ENCODE measurements at regions not wholly inside any gene's neighbourhood (a gene's known extent, or its start where the extent isn't known, plus 50 kb on each side); places are given as distances from the start of the nearest gene placed in this dataset.
"Not testable (repeated sequence)": the region's sequence is repeated elsewhere in the genome, so short reads cannot be mapped to it uniquely, and the experiment has no call there.

DNA sequence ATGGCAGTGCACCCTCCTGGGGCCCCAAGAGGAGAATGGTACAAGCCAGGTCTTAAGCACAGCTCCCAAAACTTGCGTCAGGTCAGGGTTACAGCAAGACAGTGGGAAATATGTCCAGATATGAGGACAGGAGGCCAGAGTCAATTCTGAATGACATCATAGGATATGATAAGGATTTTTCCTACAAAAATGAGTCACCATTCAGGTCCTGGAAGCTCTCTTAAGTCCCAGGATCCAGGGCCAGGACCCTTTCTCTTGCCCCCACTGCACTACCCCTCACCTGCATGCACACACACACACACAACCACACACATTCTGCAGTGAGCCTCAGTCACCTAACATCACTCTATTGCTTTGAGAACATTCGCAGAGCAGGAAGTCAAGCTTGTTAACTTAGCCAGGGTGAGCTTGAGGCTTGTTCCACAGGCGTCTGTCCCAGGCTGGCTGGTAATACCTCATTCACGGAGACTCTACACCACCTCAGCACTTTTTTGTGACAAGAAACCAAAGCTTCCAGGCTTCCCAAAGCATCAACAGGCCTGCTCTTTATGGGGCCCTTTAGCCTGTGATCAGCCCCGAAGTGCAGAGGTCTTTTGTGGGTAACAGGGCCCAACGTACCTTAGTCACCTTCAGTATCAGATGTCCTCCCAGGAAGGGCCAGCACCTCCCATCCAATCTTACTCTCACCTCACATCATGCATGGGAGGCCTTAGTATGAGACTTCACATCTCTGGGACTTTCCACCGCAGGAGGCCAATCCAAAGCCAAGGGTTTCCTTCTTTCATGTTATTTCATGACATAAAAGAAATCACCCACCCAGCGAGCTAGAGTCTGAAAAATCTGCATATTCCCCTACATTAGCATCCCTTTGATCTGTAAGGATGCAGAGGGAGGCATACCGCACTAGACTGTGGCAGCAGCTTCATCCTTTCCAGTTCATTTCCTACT is 74.0 kb upstream of the LIPC start:
- no peaks in the 10 kb centered on the region for H3K36me3 ChIP-seq (ENCODE audit: insufficient read depth in 1 of 2, low read depth in 1 of 2)
- no peak overlapping the region for H3K27ac ChIP-seq
- no peaks in the 10 kb centered on the region for H3K4me1 ChIP-seq
- no peak for TF ChIP-seq CTCF (IDR thresholded peaks at IDR 0.05)
- intact Hi-C loops (cut with DNase I) = loop anchor here in 1 of 2 donors (5.0 kb wide), 1 partner anchor 34 kb away; no protein-coding TSS in a partner anchor
- no peak overlapping the region for H3K4me3 ChIP-seq
- WGBS, 3 donors = 84 to 88% (median 85%) methylated on average over 9 of the region's 9 CpGs
- ATAC-seq (no peak), DNase-seq (no peak)
- no peaks in the 10 kb centered on the region for H3K9me3 ChIP-seq
- H3K27me3 ChIP-seq (ENCODE audit: insufficient read depth in 3 of 3, low read length in 2 of 3) = no peaks in the 10 kb centered on the region

DNA sequence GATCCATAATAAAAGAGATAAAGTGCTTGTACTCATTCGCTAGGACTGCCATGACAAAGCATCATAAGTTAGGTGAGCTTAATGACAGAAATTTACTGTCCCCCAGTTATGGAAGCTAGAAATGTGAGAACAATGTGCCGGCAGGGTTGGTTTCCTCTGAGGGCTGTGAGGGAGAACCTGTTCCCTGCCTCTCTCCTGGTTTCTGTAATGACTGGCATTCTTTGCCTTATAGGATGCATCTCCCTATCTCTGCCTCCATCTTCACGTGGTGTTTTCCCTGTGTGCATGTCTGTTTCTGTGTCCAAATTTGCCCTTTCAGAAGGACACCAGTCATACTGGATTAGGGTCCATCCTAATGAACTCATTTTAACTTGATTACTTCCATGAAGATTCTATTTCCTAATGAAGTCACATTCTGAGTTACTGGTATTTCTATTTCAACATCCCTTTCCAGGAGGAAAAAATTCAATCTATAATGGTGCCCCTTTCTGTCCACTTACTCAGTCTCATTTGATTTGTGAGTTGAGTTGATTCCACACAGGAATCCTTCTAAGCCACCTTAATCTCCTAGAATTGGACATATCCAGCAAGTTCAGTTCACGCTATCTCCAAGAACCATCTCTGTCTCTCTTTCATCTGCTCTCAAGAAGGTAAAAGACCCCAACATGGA is 71.2 kb upstream of the LIPC start:
- WGBS, 3 donors = 80 to 92% (median 85%) methylated on average over 4 of the region's 4 CpGs
- no peak for TF ChIP-seq CTCF (IDR thresholded peaks at IDR 0.05)
- intact Hi-C loops (cut with DNase I) = no loop called here

DNA sequence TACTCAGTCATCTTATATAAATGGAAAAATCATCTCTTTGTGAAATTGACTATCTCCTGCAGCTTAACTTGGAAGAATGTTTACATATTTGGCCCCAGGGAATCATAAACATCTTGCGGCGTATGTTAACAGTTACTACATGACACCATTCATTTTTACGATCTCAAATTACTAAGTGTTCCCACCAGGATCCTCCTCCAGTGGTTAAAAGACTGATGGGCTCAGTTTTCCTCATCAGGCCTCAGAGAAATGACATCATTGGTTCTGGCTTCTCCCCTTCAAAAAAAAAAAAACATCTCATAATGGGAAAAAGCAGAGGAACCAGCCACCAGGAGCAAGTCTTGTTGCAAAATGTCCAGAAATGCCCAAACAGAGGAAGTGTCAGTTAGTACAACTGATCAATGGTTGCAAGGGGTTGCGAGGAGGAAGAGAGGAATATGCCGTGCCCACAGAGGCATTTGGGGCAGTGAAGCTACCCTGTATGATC is 70.5 kb upstream of the LIPC start:
- ATAC-seq = peak in 1 of 4 donors; percentile 43
- H3K9me3 ChIP-seq = no peaks in the 10 kb centered on the region

More for the DNA sequence above, 71.2 kb upstream of the LIPC start:
- no peaks in the 10 kb centered on the region for H3K27me3 ChIP-seq (ENCODE audit: insufficient read depth in 3 of 3, low read length in 2 of 3)
- ATAC-seq (no peak), DNase-seq (no peak)
- no peak overlapping the region for H3K27ac ChIP-seq
- no peaks in the 10 kb centered on the region for H3K36me3 ChIP-seq (ENCODE audit: insufficient read depth in 1 of 2, low read depth in 1 of 2)
- H3K4me3 ChIP-seq = no peak overlapping the region
- H3K4me1 ChIP-seq = no peaks in the 10 kb centered on the region
- H3K9me3 ChIP-seq = no peaks in the 10 kb centered on the region

DNA sequence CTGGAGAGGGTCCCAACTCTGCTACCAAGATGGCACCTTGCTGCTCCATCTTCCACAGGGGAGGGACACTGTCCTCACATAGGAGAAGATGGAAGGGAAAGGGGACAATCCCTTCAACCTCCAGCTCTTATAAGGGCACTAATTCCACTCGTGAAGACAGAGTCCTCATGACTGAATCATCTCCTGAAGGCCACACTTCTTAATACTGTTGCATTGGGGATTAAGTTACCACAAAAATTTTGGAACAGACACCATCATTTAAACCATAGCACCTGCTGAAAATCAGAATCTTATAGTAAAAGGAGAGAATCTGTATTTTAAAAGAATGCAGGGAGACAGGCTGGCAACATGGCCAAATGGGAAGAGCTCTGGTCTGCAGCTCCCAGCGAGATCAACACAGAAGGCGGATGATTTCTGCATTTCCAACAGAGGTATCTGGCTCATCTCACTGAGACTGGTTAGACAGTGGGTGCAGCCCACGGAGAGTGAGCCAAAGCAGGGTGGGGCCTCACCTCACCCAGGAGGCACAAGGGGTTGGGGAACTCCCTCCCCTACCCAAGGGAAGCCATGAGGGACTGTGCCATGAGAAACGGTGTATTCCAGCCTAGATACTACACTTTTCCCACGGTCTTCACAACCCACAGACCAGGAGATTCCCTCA is 69.4 kb upstream of the LIPC start:
- no peaks in the 10 kb centered on the region for H3K4me1 ChIP-seq
- no peak overlapping the region for H3K4me3 ChIP-seq
- TF ChIP-seq CTCF (IDR thresholded peaks at IDR 0.05) = no peak
- no peak overlapping the region for H3K27ac ChIP-seq
- no peak for DNase-seq
- H3K9me3 ChIP-seq = no peaks in the 10 kb centered on the region
- ATAC-seq = no peak
- no peaks in the 10 kb centered on the region for H3K36me3 ChIP-seq (ENCODE audit: insufficient read depth in 1 of 2, low read depth in 1 of 2)
- no peaks in the 10 kb centered on the region for H3K27me3 ChIP-seq (ENCODE audit: insufficient read depth in 3 of 3, low read length in 2 of 3)
- intact Hi-C loops (cut with DNase I) = no loop called here
- WGBS, 3 donors = 77 to 81% (median 80%) methylated on average over 6 of the region's 6 CpGs

More for the DNA sequence above, 70.5 kb upstream of the LIPC start:
- no peak for DNase-seq
- intact Hi-C loops (cut with DNase I) = no loop called here
- Histone ChIP-seq H3K4me3 (no peak overlapping the region), H3K27ac (no peak overlapping the region), H3K27me3 (ENCODE audit: insufficient read depth in 3 of 3, low read length in 2 of 3) (no peaks in the 10 kb centered on the region), H3K36me3 (ENCODE audit: insufficient read depth in 1 of 2, low read depth in 1 of 2) (no peaks in the 10 kb centered on the region), H3K4me1 (no peaks in the 10 kb centered on the region)
- 68 to 79% (median 77%) methylated on average over 5 of the region's 5 CpGs for WGBS, 3 donors
- no peak for TF ChIP-seq CTCF (IDR thresholded peaks at IDR 0.05)

DNA sequence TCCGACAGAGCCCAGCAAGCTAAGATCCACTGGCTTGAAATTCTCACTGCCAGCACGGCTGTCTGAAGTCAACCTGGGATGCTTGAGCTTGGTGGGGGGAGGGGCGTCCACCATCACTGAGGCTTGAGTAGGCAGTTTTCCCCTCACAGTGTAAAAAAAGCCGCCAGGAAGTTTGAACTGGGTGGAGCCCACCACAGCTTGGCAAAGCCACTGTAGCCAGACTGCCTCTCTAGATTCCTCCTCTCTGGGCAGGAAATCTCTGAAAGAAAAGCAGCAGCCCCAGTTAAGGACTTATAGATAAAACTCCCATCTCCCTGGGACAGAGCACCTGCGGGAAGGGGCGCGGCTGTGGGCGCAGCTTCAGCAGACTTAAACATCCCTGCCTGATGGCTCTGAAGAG is 68.7 kb upstream of the LIPC start:
- DNase-seq; ATAC-seq; H3K9me3 ChIP-seq; H3K27ac ChIP-seq; H3K27me3 ChIP-seq (ENCODE audit: insufficient read depth in 3 of 3, low read length in 2 of 3); H3K4me1 ChIP-seq; H3K4me3 ChIP-seq; intact Hi-C loops (cut with DNase I); H3K36me3 ChIP-seq (ENCODE audit: insufficient read depth in 1 of 2, low read depth in 1 of 2): not testable (repeated sequence)
- 65 to 71% (median 70%) methylated on average over 8 of the region's 8 CpGs for WGBS, 3 donors

DNA sequence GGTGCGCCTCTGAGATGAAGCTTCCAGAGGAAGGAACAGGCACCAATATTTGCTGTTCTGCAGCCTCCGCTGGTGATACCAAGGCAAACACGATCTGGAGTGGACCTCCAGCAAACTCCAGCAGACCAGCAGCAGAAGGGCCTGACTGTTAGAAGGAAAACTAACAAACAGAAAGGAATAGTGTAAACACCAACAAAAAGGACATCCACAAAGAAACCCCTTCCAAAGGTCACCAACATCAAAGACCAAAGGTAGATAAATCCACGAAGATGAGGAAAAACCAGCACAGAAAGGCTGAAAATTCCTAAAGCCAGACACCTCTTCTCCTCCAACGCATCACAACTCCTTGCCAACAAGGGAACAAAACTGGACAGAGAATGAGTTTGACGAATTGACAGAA is 68.1 kb upstream of the LIPC start:
- intact Hi-C loops (cut with DNase I); H3K9me3 ChIP-seq; H3K27me3 ChIP-seq (ENCODE audit: insufficient read depth in 3 of 3, low read length in 2 of 3); DNase-seq; H3K27ac ChIP-seq; H3K4me1 ChIP-seq; H3K36me3 ChIP-seq (ENCODE audit: insufficient read depth in 1 of 2, low read depth in 1 of 2); H3K4me3 ChIP-seq; ATAC-seq: not testable (repeated sequence)
- 94 to 96% (median 95%) methylated on average over 6 of the region's 6 CpGs for whole genome bisulfite sequencing, 3 donors

DNA sequence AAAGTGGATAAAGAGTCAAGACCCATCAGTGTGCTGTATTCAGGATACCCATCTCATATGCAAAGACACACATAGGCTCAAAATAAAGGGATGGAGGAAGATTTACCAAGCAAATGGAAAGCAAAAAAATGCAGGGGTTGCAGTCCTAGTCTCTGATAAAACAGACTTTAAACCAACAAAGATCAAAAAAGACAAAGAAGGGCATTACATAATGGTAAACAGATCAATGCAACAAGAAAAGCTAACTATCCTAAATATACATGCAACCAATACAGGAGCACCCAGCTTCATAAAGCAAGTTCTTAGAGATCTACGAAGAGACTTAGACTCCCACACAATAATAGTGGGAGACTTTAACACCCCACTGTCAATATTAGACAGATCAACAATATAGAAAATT is 66.7 kb upstream of the LIPC start:
- H3K27me3 ChIP-seq (ENCODE audit: insufficient read depth in 3 of 3, low read length in 2 of 3); H3K9me3 ChIP-seq; H3K4me1 ChIP-seq; H3K36me3 ChIP-seq (ENCODE audit: insufficient read depth in 1 of 2, low read depth in 1 of 2); ATAC-seq; intact Hi-C loops (cut with DNase I); H3K4me3 ChIP-seq; DNase-seq; H3K27ac ChIP-seq: not testable (repeated sequence)
- WGBS, 3 donors = 89 to 93% (median 91%) methylated on average over 1 of the region's 1 CpG

Measured in psoas muscle (tissue), 7 donors.